Iris pigment epithelial cell (primary cell): ENCODE measurements at regions not wholly inside any gene's neighbourhood (a gene's known extent, or its start where the extent isn't known, plus 50 kb on each side); places are given as distances from the start of the nearest gene placed in this dataset.

ENCODE experiments used
- DNase-seq: peaks from one replicate; pipeline ENCODE4 v3.0.0-alpha.2; 2011; ENCODE audit warnings: low read depth

DNA sequence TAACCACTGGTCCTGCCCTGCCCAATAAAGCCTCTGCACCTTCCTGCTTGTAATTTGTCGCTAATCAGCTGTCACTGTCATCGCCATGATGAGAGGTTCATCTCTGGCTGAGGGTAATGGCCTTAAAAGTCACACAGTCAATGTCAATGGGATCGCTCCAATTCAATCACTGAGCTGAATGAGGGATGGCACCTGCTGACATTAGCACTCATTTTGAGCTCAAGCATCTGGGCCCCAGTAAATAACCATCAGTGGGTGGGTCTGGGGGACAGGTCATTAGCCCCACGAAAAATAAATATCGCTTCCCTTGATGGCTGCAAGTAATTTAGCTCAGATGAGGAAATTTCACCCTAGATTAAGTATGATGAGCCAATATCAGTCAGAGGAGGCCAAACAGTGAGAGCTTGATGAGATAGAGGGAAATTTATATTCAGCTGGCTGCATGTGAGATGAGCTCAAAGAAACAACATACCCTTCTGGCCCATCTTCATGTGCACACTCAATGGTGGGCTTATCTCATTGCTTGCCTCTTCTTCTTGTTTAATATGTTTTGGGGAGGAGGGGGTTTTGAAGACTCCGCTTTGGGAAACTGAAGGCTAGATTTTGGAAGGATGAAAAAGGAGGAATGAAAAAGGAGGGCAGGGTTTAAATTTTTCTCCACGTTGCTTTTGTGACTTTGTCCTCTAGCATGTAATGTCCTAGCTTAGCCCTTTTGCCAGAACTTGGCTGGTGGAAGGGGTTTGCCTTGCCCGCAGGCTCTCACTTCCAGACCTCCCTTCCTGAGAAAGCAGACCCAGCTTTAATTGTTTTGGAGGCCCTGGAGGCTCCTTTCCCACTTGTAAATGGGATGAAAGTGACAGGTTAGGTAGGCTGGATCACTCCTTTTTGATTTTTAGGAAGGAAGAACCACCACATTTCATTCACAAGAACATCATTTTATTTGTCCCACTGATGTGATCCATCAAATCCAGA, 84.8 kb upstream of the PAQR3 start:
- DNase-seq, result no peak

- DNase-seq, result no peak
Observed at GRCh38 chr4:79022529-79022928, 83.3 kb upstream of the PAQR3 start.

DNA sequence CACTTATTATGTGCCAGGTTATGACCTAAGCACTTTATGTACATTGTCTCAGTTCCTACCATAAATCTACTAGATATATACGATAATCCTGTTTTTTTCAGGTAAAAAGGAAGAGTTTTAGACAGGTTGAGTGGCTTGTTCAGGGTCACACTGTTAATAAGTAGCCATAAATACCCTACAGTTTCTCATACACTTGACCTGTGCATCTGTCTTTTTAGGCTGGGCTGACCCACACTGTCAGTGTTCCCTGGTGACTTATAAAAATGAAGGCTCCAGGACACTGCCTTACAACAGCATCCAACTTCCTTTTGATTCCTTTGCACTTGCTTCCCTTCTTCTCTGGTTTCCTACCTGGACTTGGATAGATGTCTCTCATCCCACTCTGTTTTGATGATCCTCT, 78.2 kb upstream of the PAQR3 start:
- no peak for DNase-seq

- no peak for DNase-seq
Observed at GRCh38 chr4:79016878-79017277, 77.6 kb upstream of the PAQR3 start.

- DNase-seq, result no peak
Observed at GRCh38 chr4:79015411-79015810, 76.2 kb upstream of the PAQR3 start.

- DNase-seq, result no peak
Observed at GRCh38 chr4:79014230-79014629, 75.0 kb upstream of the PAQR3 start.

GRCh38 chr4:79013756-79014155, 74.5 kb upstream of the PAQR3 start:
- DNase-seq, result no peak

DNA sequence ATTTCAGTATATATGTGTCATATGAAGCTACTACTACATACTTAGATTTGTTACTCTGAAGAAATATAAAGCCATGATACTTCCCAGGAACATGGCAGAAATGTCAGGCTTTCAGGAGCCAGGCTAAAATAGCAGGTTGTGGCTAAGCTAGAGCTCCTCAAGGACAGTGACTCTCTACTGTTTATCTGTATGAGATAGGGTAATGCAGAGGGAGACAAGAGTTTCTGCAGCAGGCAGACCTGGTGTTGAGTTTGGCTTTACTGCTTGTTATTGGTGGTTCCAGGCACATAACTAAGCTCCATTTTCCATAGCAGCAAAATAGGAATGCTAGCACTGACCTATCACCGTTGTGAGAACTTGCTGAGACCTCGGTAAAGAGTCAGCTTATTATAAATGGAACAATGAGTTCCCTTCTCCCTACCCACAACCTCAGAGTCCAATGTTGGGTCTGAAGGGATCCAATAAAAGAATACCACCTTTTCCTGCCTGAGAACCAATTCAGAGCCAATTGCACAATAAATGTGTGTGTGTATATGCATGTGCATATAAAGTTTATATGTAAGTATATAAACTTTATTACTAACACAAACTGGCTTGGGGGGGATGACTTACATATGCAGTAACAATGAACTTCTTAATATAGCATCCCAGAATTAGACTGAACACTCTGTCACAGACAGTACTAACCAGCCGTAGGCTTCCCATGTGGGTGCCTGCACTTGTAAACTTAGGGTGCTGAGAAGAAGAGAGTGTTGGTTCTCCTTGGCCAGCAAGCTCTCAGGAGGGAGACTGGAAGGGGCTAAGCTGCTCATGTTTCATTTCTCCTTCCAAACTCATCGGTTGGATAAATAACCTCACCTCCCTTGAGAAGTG, 51.9 kb upstream of the PAQR3 start:
- DNase-seq, result no peak

DNA sequence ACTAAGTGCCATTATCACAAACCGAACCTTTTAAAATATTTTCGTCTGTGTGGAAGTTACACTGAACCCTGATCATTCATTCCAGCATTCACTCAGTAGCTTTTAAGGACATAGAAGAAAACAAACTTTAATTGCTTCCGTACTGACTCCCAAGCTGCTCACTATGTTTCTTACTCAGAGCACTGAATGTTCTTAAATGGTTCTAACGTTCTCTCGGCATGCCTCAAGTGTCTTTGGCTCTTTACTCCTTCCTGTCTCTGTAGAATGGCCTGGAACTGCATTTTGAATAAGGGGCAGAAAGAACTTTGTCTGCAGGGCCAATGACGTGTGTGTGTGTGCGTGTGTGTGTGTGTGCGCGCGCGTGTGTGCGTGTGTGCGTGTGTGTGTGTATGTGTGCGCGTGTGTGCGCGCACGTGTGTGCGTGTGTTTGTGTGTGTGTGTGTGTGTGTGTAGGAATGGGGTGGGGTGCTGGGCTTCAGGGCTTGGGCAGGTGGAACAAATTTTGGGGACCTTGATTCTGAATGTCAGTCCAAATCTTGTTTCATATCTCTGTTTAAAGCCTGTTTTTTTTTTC, 50.5 kb upstream of the PAQR3 start:
- no peak for DNase-seq
